Activated B cell treated with CpG ODN at 0.5 μM for 24 hours (primary cell): ENCODE measurements at regions not wholly inside any gene's neighbourhood (a gene's known extent, or its start where the extent isn't known, plus 50 kb on each side); places are given as distances from the start of the nearest gene placed in this dataset.

Source experiments
- ATAC-seq: fragments of 200-7000 bp; cut with Tn5 transposase; one replicate; pipeline ENCODE4 v1.10.0; 2021; ENCODE audit warnings: low read depth, mild to moderate bottlenecking, moderate library complexity
- CTCF ChIA-PET: fragments of 350-600 bp; sonication (Branson Sonifier 250); formaldehyde crosslinking; loops from one replicate; lab custom pipeline; 2021; ENCODE audit warnings: antibody characterized with exemption; lab: Charles Lee
- POLR2A ChIA-PET: fragments of 350-600 bp; sonication (Branson Sonifier 250); formaldehyde crosslinking; loops from one replicate; lab custom pipeline; 2021; ENCODE audit warnings: antibody characterized with exemption; lab: Charles Lee
- DNase-seq: peaks from one replicate; pipeline ENCODE4 v3.0.0; 2022
- H3K27ac Mint-ChIP-seq: one replicate; pipeline ENCODE4 v1.8.0; 2020; ENCODE audit warnings: mixed read lengths
- H3K27me3 Mint-ChIP-seq: one replicate; pipeline ENCODE4 v1.8.0; 2021; ENCODE audit warnings: mixed read lengths
- H3K36me3 Mint-ChIP-seq: one replicate; pipeline ENCODE4 v1.8.0; 2021; ENCODE audit warnings: low read depth, mixed read lengths
- H3K4me1 Mint-ChIP-seq: one replicate; pipeline ENCODE4 v1.8.0; 2021; ENCODE audit warnings: mixed read lengths
- H3K4me3 Mint-ChIP-seq: one replicate; pipeline ENCODE4 v1.8.0; 2020; ENCODE audit warnings: mild to moderate bottlenecking, mixed read lengths
- H3K9me3 Mint-ChIP-seq: one replicate; pipeline ENCODE4 v1.8.0; 2020; ENCODE audit warnings: mixed read lengths
- CTCF ChIP-seq: fragments of 200-600 bp; IDR thresholded peaks from one replicate; pipeline ENCODE4 v1.8.0; 2022; ENCODE audit warnings: antibody characterized with exemption, mild to moderate bottlenecking
- intact Hi-C: fragments of 100-400 bp; cut with micrococcal nuclease; formaldehyde crosslinking; loops from one replicate; pipeline ENCODE4 v1.15.1; 2024

- Mint-ChIP-seq H3K27ac (no peak overlapping the region), H3K4me3 (no peak overlapping the region), H3K4me1 (peaks cover 29% of the 10 kb centered on the region), H3K27me3 (no peaks in the 10 kb centered on the region), H3K36me3 (no peaks in the 10 kb centered on the region), H3K9me3 (no peaks in the 10 kb centered on the region)
- ATAC-seq: no peak
- POLR2A ChIA-PET: interaction anchor here (1.0 to 1.8 kb wide), 3 partner anchors 9 to 64 kb away, joined by 3 to 10 read pairs (median 3); partner anchors contain the start of gene TNFAIP3
- CTCF ChIA-PET: interaction anchor here (1.1 kb wide), 1 partner anchor 64 kb away, joined by 6 read pairs; the partner anchor contains the start of gene TNFAIP3
- no peak for DNase-seq
- no peak for TF ChIP-seq CTCF
- intact Hi-C loops: loop anchor here (5.0 kb wide), 1 partner anchor 305 kb away; the partner anchor contains the start of gene PERP
These were observed 64.5 kb upstream of the TNFAIP3 start for GRCh38 chr6:137802408-137803182.

GRCh38 chr6:137804637-137805036, 62.4 kb upstream of the TNFAIP3 start:
- intact Hi-C loops: loop anchor here (5.0 kb wide), 1 partner anchor 303 kb away; the partner anchor contains the start of gene PERP
- H3K36me3 Mint-ChIP-seq: no peaks in the 10 kb centered on the region
- no peaks in the 10 kb centered on the region for H3K27me3 Mint-ChIP-seq
- no peak for TF ChIP-seq CTCF
- no peak for ATAC-seq
- H3K4me3 Mint-ChIP-seq: no peak overlapping the region
- peaks cover 15% of the 10 kb centered on the region for H3K4me1 Mint-ChIP-seq
- POLR2A ChIA-PET: interaction anchor here (1.8 kb wide), 1 partner anchor 62 kb away, joined by 10 read pairs; the partner anchor contains the start of gene TNFAIP3
- H3K9me3 Mint-ChIP-seq: no peaks in the 10 kb centered on the region
- no peak for DNase-seq
- no peak overlapping the region for H3K27ac Mint-ChIP-seq
- CTCF ChIA-PET: interaction anchor here (1.1 kb wide), 1 partner anchor 135 kb away, joined by 3 read pairs; no protein-coding TSS in a partner anchor

- ATAC-seq: no peak
- TF ChIP-seq CTCF: no peak
- no peaks in the 10 kb centered on the region for H3K27me3 Mint-ChIP-seq
- no peak overlapping the region for H3K27ac Mint-ChIP-seq
- DNase-seq: no peak
- CTCF ChIA-PET: no interaction called here
- no peaks in the 10 kb centered on the region for H3K9me3 Mint-ChIP-seq
- peaks cover 10% of the 10 kb centered on the region for H3K4me1 Mint-ChIP-seq
- no peaks in the 10 kb centered on the region for H3K36me3 Mint-ChIP-seq
- POLR2A ChIA-PET: no interaction called here
- intact Hi-C loops: no loop called here
- H3K4me3 Mint-ChIP-seq: no peak overlapping the region
These were observed 61.4 kb upstream of the TNFAIP3 start for GRCh38 chr6:137805622-137806021.

- no peak for ATAC-seq
- intact Hi-C loops: no loop called here
- no peak for TF ChIP-seq CTCF
- CTCF ChIA-PET: interaction anchor here (1.1 kb wide), 1 partner anchor 138 kb away, joined by 4 read pairs; no protein-coding TSS in a partner anchor
- Mint-ChIP-seq H3K4me3 (no peak overlapping the region), H3K27me3 (no peaks in the 10 kb centered on the region), H3K27ac (no peak overlapping the region), H3K4me1 (peaks cover 22% of the 10 kb centered on the region), H3K36me3 (no peaks in the 10 kb centered on the region), H3K9me3 (no peaks in the 10 kb centered on the region)
- POLR2A ChIA-PET: no interaction called here
- DNase-seq: no peak
These were observed 60.0 kb upstream of the TNFAIP3 start for GRCh38 chr6:137806914-137807682.
